ENCODE measurements at regions not wholly inside any gene's neighbourhood (a gene's known extent, or its start where the extent isn't known, plus 50 kb on each side); places are given as distances from the start of the nearest gene placed in this dataset.

GRCh38 chr11:38011496-38011895 lies 1413.5 kb upstream of the RAG2 start:
- TF ChIP-seq POLR2AphosphoS5 (IDR thresholded peaks at IDR 0.05) (no peak), CTCF (IDR thresholded peaks at IDR 0.05 in 8 of 11, conservative IDR thresholded peaks at IDR 0.05 in 3 of 11) (no peak), POLR2A (IDR thresholded peaks at IDR 0.05) (no peak)

All from spleen (tissue), 7 donors.